ENCODE measurements at regions not wholly inside any gene's neighbourhood (a gene's known extent, or its start where the extent isn't known, plus 50 kb on each side); places are given as distances from the start of the nearest gene placed in this dataset.

- Histone ChIP-seq H3K27me3 (ENCODE audit: insufficient read depth) (no peaks in the 10 kb centered on the region), H3K36me3 (replicated peaks in 1 of 2; ENCODE audit: control insufficient read depth in 1 of 2, insufficient read depth in 2 of 2, low read length in 1 of 2) (no peaks in the 10 kb centered on the region), H3K4me3 (ENCODE audit: low read depth in 2 of 2, low read length in 1 of 2) (no peak overlapping the region), H3K79me2 (ENCODE audit: insufficient read depth) (no peaks in the 10 kb centered on the region), H3K27ac (ENCODE audit: low read depth in 2 of 2, low read length in 1 of 2) (no peak overlapping the region; a peak in 1 of 4 replicates), H3F3A (replicated peaks; ENCODE audit: insufficient read depth) (no peaks in the 10 kb centered on the region), H3K9ac (no peak overlapping the region), H3K4me2 (no peak overlapping the region), H3K4me1 (ENCODE audit: control insufficient read depth in 1 of 2, insufficient read depth in 2 of 2, low read depth in 1 of 2, low read length in 1 of 2) (peaks cover 0 to 10% of the 10 kb centered on the region in 2 experiments; a peak in 1 of 4 replicates), H3K9me2 (no peaks in the 10 kb centered on the region), H3K9me3 (no peaks in the 10 kb centered on the region), H2AFZ (ENCODE audit: low read depth) (no peak overlapping the region), H4K20me1 (ENCODE audit: insufficient read depth) (no peaks in the 10 kb centered on the region)
- TF ChIP-seq SIN3A (IDR thresholded peaks at IDR 0.05; ENCODE audit: borderline replicate concordance, low read depth, low read length) = no peak
- POLR2A ChIA-PET = no interaction called here
- CTCF ChIA-PET = interaction anchor here (1.0 to 1.8 kb wide), 3 partner anchors 11 to 29 kb away, joined by 3 to 5 read pairs (median 4); no protein-coding TSS in a partner anchor
- no peak for DNase-seq
- 29% methylated on average over 4 of the region's 4 CpGs for WGBS (ENCODE audit: low lambda C conversion rate)
Measured at GRCh38 chr1:163459539-163459938, 137.8 kb downstream of the NUF2 start.

GRCh38 chr1:163467289-163467688 lies 145.5 kb downstream of the NUF2 start:
- no peak overlapping the region for H2AFZ ChIP-seq (ENCODE audit: low read depth)
- H3K27ac ChIP-seq (ENCODE audit: low read depth in 2 of 2, low read length in 1 of 2) = no peak overlapping the region
- CTCF ChIA-PET = interaction anchor here (1.4 kb wide), 1 partner anchor 24 kb away, joined by 3 read pairs; no protein-coding TSS in a partner anchor
- H3K27me3 ChIP-seq (ENCODE audit: insufficient read depth) = no peaks in the 10 kb centered on the region
- WGBS (ENCODE audit: low lambda C conversion rate) = 16% methylated on average over 1 of the region's 1 CpG
- no peak overlapping the region for H3K9ac ChIP-seq
- no peak overlapping the region for H3K4me3 ChIP-seq (ENCODE audit: low read depth in 2 of 2, low read length in 1 of 2)
- H3K79me2 ChIP-seq (ENCODE audit: insufficient read depth) = no peaks in the 10 kb centered on the region
- no peak overlapping the region for H3K4me2 ChIP-seq
- TF ChIP-seq MAX (IDR thresholded peaks at IDR 0.05; ENCODE audit: low read depth) (no peak), RFX5 (IDR thresholded peaks at IDR 0.05; ENCODE audit: low read length) (no peak), RAD21 (IDR thresholded peaks at IDR 0.05; ENCODE audit: low read length) (no peak), USF1 (IDR thresholded peaks at IDR 0.05; ENCODE audit: borderline replicate concordance, low read depth) (no peak), EZH2phosphoT487 (IDR thresholded peaks at IDR 0.05; ENCODE audit: borderline replicate concordance, low read depth) (no peak), NFIC (IDR thresholded peaks at IDR 0.05; ENCODE audit: borderline replicate concordance) (no peak), SMC3 (IDR thresholded peaks at IDR 0.05; ENCODE audit: low read depth, low read length) (no peak), RXRA (IDR thresholded peaks at IDR 0.05; ENCODE audit: borderline replicate concordance, low read depth) (no peak), REST (IDR thresholded peaks at IDR 0.05; ENCODE audit: low read depth, low read length) (no peak), NRF1 (IDR thresholded peaks at IDR 0.05; ENCODE audit: low read depth, low read length) (no peak)
- no peaks in the 10 kb centered on the region for H3K9me3 ChIP-seq
- no peaks in the 10 kb centered on the region for H3K4me1 ChIP-seq (ENCODE audit: control insufficient read depth in 1 of 2, insufficient read depth in 2 of 2, low read depth in 1 of 2, low read length in 1 of 2)
- POLR2A ChIA-PET = no interaction called here
- DNase-seq = no peak
- no peaks in the 10 kb centered on the region for H3F3A ChIP-seq (replicated peaks; ENCODE audit: insufficient read depth)
- no peaks in the 10 kb centered on the region for H3K9me2 ChIP-seq
- no peaks in the 10 kb centered on the region for H4K20me1 ChIP-seq (ENCODE audit: insufficient read depth)
- H3K36me3 ChIP-seq (replicated peaks in 1 of 2; ENCODE audit: control insufficient read depth in 1 of 2, insufficient read depth in 2 of 2, low read length in 1 of 2) = no peaks in the 10 kb centered on the region

All from SK-N-SH (cell line).